Cardiac muscle cell (in vitro differentiated cells and primary cell): ENCODE measurements at regions not wholly inside any gene's neighbourhood (a gene's known extent, or its start where the extent isn't known, plus 50 kb on each side); places are given as distances from the start of the nearest gene placed in this dataset.
A peak's percentile ranks its signal among the peaks of the same experiment; 100 is the strongest.

ENCODE experiments used
- DNase-seq, 2 donors: peaks; one replicate each; pipeline versions ENCODE4 v3.0.0 to v3.0.0-alpha.2; 2010 to 2017; ENCODE audit warnings: low read depth in 1 of 2, low spot score in 1 of 2
- H3K27ac ChIP-seq: fragments of 200-600 bp; sonication (generic); 2 replicates; pipeline ENCODE4 v1.5.1; 2016
- H3K27me3 ChIP-seq: fragments of 200-600 bp; sonication (generic); 2 replicates; pipeline ENCODE4 v1.6.0; 2016; ENCODE audit warnings: control low read depth
- H3K36me3 ChIP-seq: fragments of 200-600 bp; sonication (generic); 2 replicates; pipeline ENCODE4 v1.5.1; 2016; ENCODE audit warnings: control low read depth
- H3K4me1 ChIP-seq: fragments of 200-600 bp; sonication (generic); 2 replicates; pipeline ENCODE4 v1.8.1; 2017; ENCODE audit warnings: low read depth, mild to moderate bottlenecking, mixed run types
- H3K4me3 ChIP-seq: fragments of 200-600 bp; sonication (generic); 2 replicates; pipeline ENCODE4 v1.5.1; 2016; ENCODE audit warnings: mild to moderate bottlenecking
- H3K9me3 ChIP-seq: fragments of 200-600 bp; sonication (generic); 2 replicates; pipeline ENCODE4 v1.5.1; 2017; ENCODE audit warnings: low read depth, mild to moderate bottlenecking, control low read depth
- CTCF ChIP-seq: IDR thresholded peaks from 2 replicates; pipeline ENCODE4 v1.5.1; 2012; ENCODE audit warnings: low read depth, mild to moderate bottlenecking, low read length

- no peak for TF ChIP-seq CTCF
These were observed 290.4 kb upstream of the MON1B start for GRCh38 chr16:76900285-76901263.

GRCh38 chr16:76906552-76906951 is 284.4 kb upstream of the MON1B start:
- no peaks in the 10 kb centered on the region for H3K36me3 ChIP-seq
- H3K4me1 ChIP-seq, result no peaks in the 10 kb centered on the region
- no peak for TF ChIP-seq CTCF
- no peaks in the 10 kb centered on the region for H3K27me3 ChIP-seq
- no peak for DNase-seq
- no peak overlapping the region for H3K4me3 ChIP-seq
- H3K9me3 ChIP-seq, result no peaks in the 10 kb centered on the region
- no peak overlapping the region for H3K27ac ChIP-seq

More at GRCh38 chr16:76900285-76901263, 290.4 kb upstream of the MON1B start:
- no peaks in the 10 kb centered on the region for H3K4me1 ChIP-seq
- H3K27ac ChIP-seq, result no peak overlapping the region
- no peaks in the 10 kb centered on the region for H3K27me3 ChIP-seq
- H3K4me3 ChIP-seq, result no peak overlapping the region
- H3K9me3 ChIP-seq, result no peaks in the 10 kb centered on the region
- no peak for DNase-seq
- no peaks in the 10 kb centered on the region for H3K36me3 ChIP-seq

- Histone ChIP-seq H3K36me3 (no peaks in the 10 kb centered on the region), H3K4me3 (no peak overlapping the region), H3K9me3 (no peaks in the 10 kb centered on the region), H3K27me3 (no peaks in the 10 kb centered on the region), H3K4me1 (no peaks in the 10 kb centered on the region), H3K27ac (no peak overlapping the region)
- TF ChIP-seq CTCF, result no peak
- peak in 1 of 2 donors; percentile 95 for DNase-seq
These were observed 280.1 kb upstream of the MON1B start for GRCh38 chr16:76910931-76911330.

- no peak for DNase-seq
- no peak overlapping the region for H3K4me3 ChIP-seq
- no peaks in the 10 kb centered on the region for H3K4me1 ChIP-seq
- no peaks in the 10 kb centered on the region for H3K36me3 ChIP-seq
- H3K27ac ChIP-seq, result no peak overlapping the region
- H3K9me3 ChIP-seq, result no peaks in the 10 kb centered on the region
- H3K27me3 ChIP-seq, result no peaks in the 10 kb centered on the region
- no peak for TF ChIP-seq CTCF
These were observed 277.9 kb upstream of the MON1B start for GRCh38 chr16:76913046-76913445.

GRCh38 chr16:76926042-76926441 is 264.9 kb upstream of the MON1B start:
- no peaks in the 10 kb centered on the region for H3K36me3 ChIP-seq
- no peaks in the 10 kb centered on the region for H3K9me3 ChIP-seq
- no peak for DNase-seq
- no peak overlapping the region for H3K27ac ChIP-seq
- H3K27me3 ChIP-seq, result no peaks in the 10 kb centered on the region
- H3K4me1 ChIP-seq, result no peaks in the 10 kb centered on the region
- TF ChIP-seq CTCF, result no peak
- H3K4me3 ChIP-seq, result no peak overlapping the region
